Testis (tissue), 2 donors: ENCODE measurements at regions not wholly inside any gene's neighbourhood (a gene's known extent, or its start where the extent isn't known, plus 50 kb on each side); places are given as distances from the start of the nearest gene placed in this dataset.
A peak's percentile ranks its signal among the peaks of the same experiment; 100 is the strongest.

Experiments used
- DNase-seq: peaks from one replicate; pipeline ENCODE4 v3.0.0-alpha.2; 2019
- H3K27ac ChIP-seq, 2 donors: fragments of 200-600 bp; sonication (generic); one replicate each; pipeline ENCODE4 v1.5.1; 2019
- H3K27me3 ChIP-seq: fragments of 200-600 bp; sonication (generic); one replicate; pipeline ENCODE4 v1.5.1; 2019
- H3K36me3 ChIP-seq: fragments of 200-600 bp; sonication (generic); one replicate; pipeline ENCODE4 v1.5.1; 2017; ENCODE audit warnings: low read depth; ENCODE audit errors: missing control alignments
- H3K4me1 ChIP-seq: fragments of 200-600 bp; sonication (generic); one replicate; pipeline ENCODE4 v1.5.1; 2019
- H3K4me3 ChIP-seq, 2 donors: fragments of 200-600 bp; sonication (generic); one replicate each; pipeline ENCODE4 v1.5.1; 2017 to 2019
- H3K9me3 ChIP-seq: fragments of 200-600 bp; sonication (generic); one replicate; pipeline ENCODE4 v1.5.1; 2017
- CTCF ChIP-seq, 3 experiments: fragments of 450-650 bp in 2 of 3; fragments of 200-600 bp in 1 of 3; sonication (generic) in 1 of 3; IDR thresholded peaks; one replicate each; pipeline ENCODE4 v1.5.1; 2016 to 2019; ENCODE audit warnings: antibody characterized with exemption in 3 of 3, mild to moderate bottlenecking in 2 of 3, moderate library complexity in 1 of 3
- POLR2A ChIP-seq: fragments of 450-650 bp; IDR thresholded peaks from one replicate; pipeline ENCODE4 v1.6.1; 2017; ENCODE audit warnings: antibody characterized with exemption, mild to moderate bottlenecking, moderate library complexity
- WGBS, 2 donors: methylation state at CpG; one replicate each; pipeline ENCODE4 v1.1.5; 2018; 5-methylcytosine and 5-hydroxymethylcytosine counted together
- intact Hi-C: fragments of 100-400 bp; cut with DNase I; formaldehyde crosslinking; loops from one replicate; pipeline ENCODE4 v1.15.1; 2023; ENCODE audit warnings: low total_unique reads

- TF ChIP-seq CTCF (IDR thresholded peaks at IDR 0.05) (peak; percentile 43 to 74 (median 46)), POLR2A (no peak)
- Histone ChIP-seq H3K4me1 (no peaks in the 10 kb centered on the region), H3K27me3 (no peaks in the 10 kb centered on the region), H3K36me3 (no peaks in the 10 kb centered on the region), H3K27ac (no peak overlapping the region), H3K4me3 (no peak overlapping the region), H3K9me3 (no peaks in the 10 kb centered on the region)
- intact Hi-C loops: no loop called here
- peak; percentile 89 for DNase-seq
- WGBS, 2 donors: 15 to 19% methylated on average over 12 of the region's 12 CpGs
Measured at GRCh38 chr14:25400607-25401206, 350.8 kb upstream of the STXBP6 start.

GRCh38 chr14:25396128-25396527 is 346.2 kb upstream of the STXBP6 start:
- TF ChIP-seq CTCF (IDR thresholded peaks at IDR 0.05) (no peak), POLR2A (no peak)
- no peaks in the 10 kb centered on the region for H3K4me1 ChIP-seq
- H3K27ac ChIP-seq: no peak overlapping the region
- no peaks in the 10 kb centered on the region for H3K27me3 ChIP-seq
- no peak overlapping the region for H3K4me3 ChIP-seq
- WGBS, 2 donors: 61 to 65% methylated on average over 1 of the region's 1 CpG
- intact Hi-C loops: no loop called here
- no peaks in the 10 kb centered on the region for H3K9me3 ChIP-seq
- DNase-seq: no peak
- H3K36me3 ChIP-seq: no peaks in the 10 kb centered on the region

GRCh38 chr14:25394791-25395391 is 344.9 kb upstream of the STXBP6 start:
- H3K27me3 ChIP-seq: no peaks in the 10 kb centered on the region
- peak; percentile 17 for DNase-seq
- intact Hi-C loops: no loop called here
- no peaks in the 10 kb centered on the region for H3K4me1 ChIP-seq
- H3K9me3 ChIP-seq: no peaks in the 10 kb centered on the region
- H3K27ac ChIP-seq: no peak overlapping the region
- WGBS, 2 donors: 55 to 68% methylated on average over 3 of the region's 3 CpGs
- H3K36me3 ChIP-seq: no peaks in the 10 kb centered on the region
- H3K4me3 ChIP-seq: no peak overlapping the region
- TF ChIP-seq CTCF (IDR thresholded peaks at IDR 0.05): no peak
- TF ChIP-seq POLR2A: no peak

- Histone ChIP-seq H3K4me1 (no peaks in the 10 kb centered on the region), H3K27ac (no peak overlapping the region), H3K9me3 (no peaks in the 10 kb centered on the region), H3K36me3 (no peaks in the 10 kb centered on the region), H3K4me3 (no peak overlapping the region), H3K27me3 (no peaks in the 10 kb centered on the region)
- intact Hi-C loops: no loop called here
- DNase-seq: peak; percentile 20
- TF ChIP-seq POLR2A (no peak), CTCF (IDR thresholded peaks at IDR 0.05) (no peak)
Measured at GRCh38 chr14:25394356-25394755, 344.4 kb upstream of the STXBP6 start.

GRCh38 chr14:25389948-25390347 is 340.0 kb upstream of the STXBP6 start:
- Histone ChIP-seq H3K4me1 (no peaks in the 10 kb centered on the region), H3K9me3 (no peaks in the 10 kb centered on the region), H3K4me3 (no peak overlapping the region), H3K27ac (no peak overlapping the region), H3K36me3 (no peaks in the 10 kb centered on the region), H3K27me3 (no peaks in the 10 kb centered on the region)
- intact Hi-C loops: no loop called here
- WGBS, 2 donors: 84 to 90% methylated on average over 2 of the region's 2 CpGs
- no peak for DNase-seq
- no peak for TF ChIP-seq POLR2A
- no peak for TF ChIP-seq CTCF (IDR thresholded peaks at IDR 0.05)
